BJ (cell line): ENCODE measurements at regions not wholly inside any gene's neighbourhood (a gene's known extent, or its start where the extent isn't known, plus 50 kb on each side); places are given as distances from the start of the nearest gene placed in this dataset.

Experiments
- CTCF ChIA-PET: fragments of 350-600 bp; formaldehyde crosslinking; extraction: SDS; loops from one replicate; lab custom pipeline; 2021; ENCODE audit warnings: antibody characterized with exemption, inconsistent platforms; lab: Yijun Ruan, JAX
- POLR2A ChIA-PET: fragments of 300-600 bp; sonication (Branson Sonifier 250); formaldehyde crosslinking; extraction: SDS; loops from one replicate; lab custom pipeline; 2021; ENCODE audit warnings: antibody characterized with exemption; lab: Charles Lee
- DNase-seq: peaks from one replicate; pipeline ENCODE4 v3.0.0-alpha.2; 2011; ENCODE audit warnings: low read depth
- H3K27me3 ChIP-seq: 2 replicates; pipeline ENCODE4 v1.6.0; 2011; ENCODE audit warnings: low read length; ENCODE audit not compliant: control insufficient read depth, insufficient read depth
- H3K36me3 ChIP-seq: 2 replicates; pipeline ENCODE4 v1.5.1; 2011; ENCODE audit warnings: low read length; ENCODE audit not compliant: control insufficient read depth, insufficient read depth
- H3K4me3 ChIP-seq: 2 replicates; pipeline ENCODE4 v1.5.1; 2011; ENCODE audit warnings: low read depth, mild to moderate bottlenecking, control low read depth, low read length
- CTCF ChIP-seq: IDR thresholded peaks from 2 replicates; pipeline ENCODE4 v1.5.1; 2011; ENCODE audit warnings: low read depth, mild to moderate bottlenecking, control low read depth, inconsistent platforms, low read length, moderate library complexity; ENCODE audit not compliant: insufficient read depth

GRCh38 chr11:70494559-70495350 is 96.4 kb downstream of the CTTN start:
- POLR2A ChIA-PET: no interaction called here
- no peak for DNase-seq
- CTCF ChIA-PET: interaction anchor here (1.2 kb wide), 1 partner anchor 261 kb away, joined by 4 read pairs; no protein-coding TSS in a partner anchor
- no peak for TF ChIP-seq CTCF
- H3K36me3 ChIP-seq: no peaks in the 10 kb centered on the region
- H3K4me3 ChIP-seq: no peak overlapping the region
- peaks cover 5% of the 10 kb centered on the region for H3K27me3 ChIP-seq

GRCh38 chr11:70495351-70496310 is 97.3 kb downstream of the CTTN start:
- POLR2A ChIA-PET: no interaction called here
- TF ChIP-seq CTCF: no peak
- CTCF ChIA-PET: interaction anchor here (1.0 kb wide), 1 partner anchor 23 kb away, joined by 4 read pairs; no protein-coding TSS in a partner anchor
- no peak for DNase-seq
- Histone ChIP-seq H3K27me3 (peaks cover 5% of the 10 kb centered on the region), H3K36me3 (no peaks in the 10 kb centered on the region), H3K4me3 (no peak overlapping the region)

- Histone ChIP-seq H3K27me3 (peaks cover 5% of the 10 kb centered on the region), H3K4me3 (no peak overlapping the region), H3K36me3 (no peaks in the 10 kb centered on the region)
- CTCF ChIA-PET: interaction anchor here (0.6 to 1.0 kb wide), 2 partner anchors 22 to 343 kb away, joined by 3 to 4 read pairs; no protein-coding TSS in a partner anchor
- POLR2A ChIA-PET: interaction anchor here (0.5 kb wide), 1 partner anchor 26 kb away, joined by 3 read pairs; no protein-coding TSS in a partner anchor
- TF ChIP-seq CTCF: no peak
- no peak for DNase-seq
Measured at GRCh38 chr11:70496591-70497535, 98.5 kb downstream of the CTTN start.

- Histone ChIP-seq H3K36me3 (no peaks in the 10 kb centered on the region), H3K4me3 (no peak overlapping the region), H3K27me3 (peaks cover 5% of the 10 kb centered on the region)
- ChIA-PET POLR2A (interaction anchor here (0.5 kb wide), 1 partner anchor 26 kb away, joined by 3 read pairs; no protein-coding TSS in a partner anchor), CTCF (interaction anchor here (0.6 kb wide), 1 partner anchor 343 kb away, joined by 3 read pairs; no protein-coding TSS in a partner anchor)
- no peak for TF ChIP-seq CTCF
- DNase-seq: no peak
Measured at GRCh38 chr11:70497536-70498075, 99.3 kb downstream of the CTTN start.
